SK-N-SH (cell line): ENCODE measurements at regions not wholly inside any gene's neighbourhood (a gene's known extent, or its start where the extent isn't known, plus 50 kb on each side); places are given as distances from the start of the nearest gene placed in this dataset.

ENCODE experiments used
- CTCF ChIA-PET: fragments of 300-600, 350-600 bp; formaldehyde crosslinking; extraction: SDS; loops from one replicate; lab custom pipeline; 2021; lab: Yijun Ruan, JAX
- POLR2A ChIA-PET: fragments of 350-600 bp; sonication (Branson Sonifier 250); formaldehyde crosslinking; extraction: SDS; loops from one replicate; lab custom pipeline; 2020; ENCODE audit warnings: antibody characterized with exemption, inconsistent platforms; lab: Yijun Ruan, JAX
- DNase-seq: peaks from one replicate; pipeline ENCODE4 v3.0.0; 2012
- H2AFZ ChIP-seq: fragments of 200-600 bp; sonication (generic); 2 replicates; pipeline ENCODE4 v1.8.1; 2016; ENCODE audit warnings: antibody characterized with exemption, mild to moderate bottlenecking, low read depth
- H3F3A ChIP-seq: fragments of 200-600 bp; sonication (generic); replicated peaks from 2 replicates; pipeline ENCODE3; 2016; ENCODE audit warnings: antibody characterized with exemption, mild to moderate bottlenecking; ENCODE audit not compliant: insufficient read depth
- H3K27ac ChIP-seq, 2 experiments: fragments of 200-500 bp in 1 of 2; fragments of 200-600 bp in 1 of 2; sonication (Bioruptor generic) in 1 of 2; sonication (generic), shearing (Covaris generic) in 1 of 2; 2 replicates each; pipeline versions ENCODE4 v1.5.1 to v1.6.1; 2014 to 2016; ENCODE audit warnings: low read depth in 2 of 2, inconsistent platforms in 1 of 2, low read length in 1 of 2, mild to moderate bottlenecking in 1 of 2, mixed read lengths in 1 of 2
- H3K27me3 ChIP-seq: fragments of 200-600 bp; sonication (generic), shearing (Covaris generic); 2 replicates; pipeline ENCODE4 v1.6.1; 2016; ENCODE audit warnings: mixed run types; ENCODE audit not compliant: insufficient read depth
- H3K36me3 ChIP-seq, 2 experiments: fragments of 200-500 bp in 1 of 2; fragments of 200-600 bp in 1 of 2; sonication (Bioruptor generic) in 1 of 2; sonication (generic) in 1 of 2; replicated peaks in 1 of 2; 2 replicates each; pipeline versions ENCODE3 to v1.5.1; 2014 to 2016; ENCODE audit warnings: low read length in 1 of 2, mild to moderate bottlenecking in 1 of 2; ENCODE audit not compliant: insufficient read depth in 2 of 2, control insufficient read depth in 1 of 2
- H3K4me1 ChIP-seq, 2 experiments: fragments of 200-500 bp in 1 of 2; fragments of 200-600 bp in 1 of 2; sonication (Bioruptor generic) in 1 of 2; sonication (generic), shearing (Covaris generic) in 1 of 2; 2 replicates each; pipeline versions ENCODE4 v1.5.1 to v1.6.1; 2014 to 2016; ENCODE audit warnings: low read depth in 1 of 2, low read length in 1 of 2, mixed run types in 1 of 2; ENCODE audit not compliant: insufficient read depth in 2 of 2, control insufficient read depth in 1 of 2
- H3K4me2 ChIP-seq: fragments of 200-600 bp; sonication (generic), shearing (Covaris generic); 2 replicates; pipeline ENCODE4 v1.6.1; 2017; ENCODE audit warnings: mixed run types
- H3K4me3 ChIP-seq, 2 experiments: fragments of 200-500 bp in 1 of 2; fragments of 200-600 bp in 1 of 2; sonication (Bioruptor generic) in 1 of 2; sonication (generic), shearing (Covaris generic) in 1 of 2; 2 replicates each; pipeline versions ENCODE4 v1.5.1 to v1.8.1; 2014 to 2016; ENCODE audit warnings: low read depth in 2 of 2, inconsistent platforms in 1 of 2, low read length in 1 of 2, mild to moderate bottlenecking in 1 of 2, mixed read lengths in 1 of 2, moderate library complexity in 1 of 2
- H3K79me2 ChIP-seq: fragments of 200-600 bp; sonication (generic); 2 replicates; pipeline ENCODE4 v1.8.1; 2017; ENCODE audit warnings: mild to moderate bottlenecking; ENCODE audit not compliant: insufficient read depth
- H3K9ac ChIP-seq: fragments of 200-600 bp; sonication (generic); 2 replicates; pipeline ENCODE4 v1.6.1; 2017; ENCODE audit warnings: mixed run types
- H3K9me2 ChIP-seq: fragments of 200-600 bp; sonication (generic); 2 replicates; pipeline ENCODE4 v1.6.1; 2017; ENCODE audit warnings: mixed run types
- H3K9me3 ChIP-seq: fragments of 200-600 bp; sonication (generic); 2 replicates; pipeline ENCODE4 v1.6.1; 2017; ENCODE audit warnings: mixed run types, mild to moderate bottlenecking, moderate library complexity
- H4K20me1 ChIP-seq: fragments of 200-600 bp; sonication (generic); 2 replicates; pipeline ENCODE4 v1.6.1; 2017; ENCODE audit warnings: mild to moderate bottlenecking, mixed run types; ENCODE audit not compliant: insufficient read depth
- CHD2 ChIP-seq: fragments of 150-350 bp; IDR thresholded peaks from 2 replicates; pipeline ENCODE4 v1.6.1; 2018; ENCODE audit warnings: low read length; ENCODE audit not compliant: partially characterized antibody
- ELF1 ChIP-seq: IDR thresholded peaks from 2 replicates; pipeline ENCODE4 v1.4.0; 2012
- EP300 ChIP-seq, 2 experiments: IDR thresholded peaks; 2 replicates each; pipeline versions ENCODE4 v1.4.0 to v1.6.1; 2012; ENCODE audit warnings: borderline replicate concordance in 1 of 2, low read depth in 1 of 2, low read length in 1 of 2
- EZH2phosphoT487 ChIP-seq: fragments of 200-600 bp; sonication (generic); IDR thresholded peaks from 2 replicates; pipeline ENCODE4 v1.6.1; 2017; ENCODE audit warnings: low read depth, mixed run types, mild to moderate bottlenecking, antibody characterized with exemption, moderate library complexity, borderline replicate concordance
- FOSL2 ChIP-seq: IDR thresholded peaks from 2 replicates; pipeline ENCODE4 v1.4.0; 2012; ENCODE audit warnings: low read depth, mild to moderate bottlenecking, moderate library complexity, borderline replicate concordance
- FOXM1 ChIP-seq: IDR thresholded peaks from 2 replicates; pipeline ENCODE4 v1.4.0; 2012; ENCODE audit warnings: low read depth, mild to moderate bottlenecking
- GABPA ChIP-seq: IDR thresholded peaks from 2 replicates; pipeline ENCODE4 v1.4.0; 2012; ENCODE audit warnings: low read depth, mild to moderate bottlenecking
- GATA2 ChIP-seq: sonication (generic); formaldehyde crosslinking; IDR thresholded peaks from 2 replicates; pipeline ENCODE4 v1.5.0; 2020; ENCODE audit warnings: mild to moderate bottlenecking, missing genetic modification reagents
- MAX ChIP-seq: IDR thresholded peaks from 2 replicates; pipeline ENCODE4 v1.4.0; 2012; ENCODE audit warnings: low read depth
- MXI1 ChIP-seq: IDR thresholded peaks from 2 replicates; pipeline ENCODE4 v1.6.1; 2012; ENCODE audit warnings: mild to moderate bottlenecking, low read depth, low read length, improper control_type of control experiment
- NFIC ChIP-seq: IDR thresholded peaks from 2 replicates; pipeline ENCODE4 v1.4.0; 2012; ENCODE audit warnings: borderline replicate concordance
- RAD21 ChIP-seq: IDR thresholded peaks from 2 replicates; pipeline ENCODE4 v1.6.1; 2012; ENCODE audit warnings: mild to moderate bottlenecking, low read length
- RCOR1 ChIP-seq: fragments of 150-350 bp; IDR thresholded peaks from 2 replicates; pipeline ENCODE4 v1.6.1; 2017; ENCODE audit warnings: antibody characterized with exemption, low read length
- RFX5 ChIP-seq: IDR thresholded peaks from 2 replicates; pipeline ENCODE4 v1.6.1; 2012; ENCODE audit warnings: mild to moderate bottlenecking, improper control_type of control experiment, low read length
- RXRA ChIP-seq: IDR thresholded peaks from 2 replicates; pipeline ENCODE4 v1.4.0; 2012; ENCODE audit warnings: low read depth, mild to moderate bottlenecking, borderline replicate concordance
- SMC3 ChIP-seq: IDR thresholded peaks from 2 replicates; pipeline ENCODE4 v1.6.1; 2012; ENCODE audit warnings: low read depth, low read length, improper control_type of control experiment
- TCF12 ChIP-seq: IDR thresholded peaks from 2 replicates; pipeline ENCODE4 v1.4.0; 2012
- YY1 ChIP-seq: IDR thresholded peaks from 2 replicates; pipeline ENCODE4 v1.4.0; 2012; ENCODE audit warnings: low read depth, mild to moderate bottlenecking
- WGBS: methylation state at CpG from one replicate; pipeline ENCODE4 v1.1.6; 2017; ENCODE audit warnings: low lambda C conversion rate; 5-methylcytosine and 5-hydroxymethylcytosine counted together
- TF ChIP-seq, protein P1 (sequence below): fragments of 200-600 bp; sonication (generic); IDR thresholded peaks from 2 replicates; pipeline ENCODE4 v1.6.1; 2017; ENCODE audit warnings: antibody characterized with exemption, mild to moderate bottlenecking, moderate library complexity

DNA sequence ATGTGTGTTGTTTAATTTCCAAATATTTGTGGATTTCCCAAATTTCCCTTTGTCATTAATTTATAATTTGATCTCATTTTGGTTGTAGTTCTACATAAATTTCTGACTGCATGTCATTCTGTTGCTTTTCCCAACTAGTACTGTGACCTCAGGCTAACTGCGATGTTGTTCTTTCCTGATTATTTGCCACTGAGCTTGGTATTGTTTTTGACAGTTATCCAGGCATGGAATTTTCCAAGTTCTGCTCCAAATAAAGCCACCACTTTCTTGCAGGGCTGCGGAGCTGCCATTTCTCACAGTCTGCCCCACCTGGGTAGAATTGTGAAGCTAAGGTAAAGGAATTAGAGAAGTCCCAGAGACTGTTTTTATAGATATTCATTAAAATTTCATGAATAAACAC is 328.8 kb downstream of the ZNF674 start:
- H3K4me1 ChIP-seq: no peaks in the 10 kb centered on the region
- ChIA-PET POLR2A (no interaction called here), CTCF (no interaction called here)
- 19% methylated on average over 2 of the region's 2 CpGs for WGBS
- no peaks in the 10 kb centered on the region for H3K9me3 ChIP-seq
- H3K9me2 ChIP-seq: no peaks in the 10 kb centered on the region
- no peak overlapping the region for H3K4me3 ChIP-seq
- no peak overlapping the region for H3K9ac ChIP-seq
- H4K20me1 ChIP-seq: no peaks in the 10 kb centered on the region
- H3K27me3 ChIP-seq: peaks cover 7% of the 10 kb centered on the region; the same call in 1 of the 2 replicates
- no peaks in the 10 kb centered on the region for H3F3A ChIP-seq
- H3K79me2 ChIP-seq: no peaks in the 10 kb centered on the region
- H3K36me3 ChIP-seq: no peaks in the 10 kb centered on the region
- no peak overlapping the region for H3K27ac ChIP-seq
- 0 out of 2 replicates have a peak overlapping the region, but pooled peaks have one; percentile 19 for H2AFZ ChIP-seq
- no peak overlapping the region for H3K4me2 ChIP-seq
- DNase-seq: no peak
- no peak for TF ChIP-seq GATA2
- TF ChIP-seq ELF1: no peak

- Histone ChIP-seq H3K79me2 (no peaks in the 10 kb centered on the region), H3K9ac (no peak overlapping the region), H3K36me3 (no peaks in the 10 kb centered on the region), H3K27ac (no peak overlapping the region), H3K9me3 (no peaks in the 10 kb centered on the region), H3K4me2 (no peak overlapping the region), H2AFZ (no peak overlapping the region), H3K4me1 (0 out of 4 replicates have a peak, but pooled peaks cover 0 to 16% of the 10 kb centered on the region in 2 experiments), H3K27me3 (no peaks in the 10 kb centered on the region; the same call in 1 of the 2 replicates), H4K20me1 (no peaks in the 10 kb centered on the region), H3F3A (peaks cover 4% of the 10 kb centered on the region), H3K9me2 (no peaks in the 10 kb centered on the region), H3K4me3 (no peak overlapping the region)
- ChIA-PET CTCF (no interaction called here), POLR2A (no interaction called here)
- WGBS: 60% methylated on average over 4 of the region's 4 CpGs
- no peak for DNase-seq
- TF ChIP-seq SMC3 (no peak), CHD2 (no peak), YY1 (no peak), RAD21 (no peak), TCF12 (no peak), RXRA (no peak), RFX5 (no peak), NFIC (no peak), ELF1 (no peak), MAX (no peak), EP300 (IDR thresholded peaks at IDR 0.05; ENCODE audit: borderline replicate concordance in 1 of 2, low read depth in 1 of 2, low read length in 1 of 2) (no peak), GABPA (no peak), RCOR1 (no peak), FOXM1 (no peak), FOSL2 (no peak), MXI1 (no peak), EZH2phosphoT487 (no peak)
- TF ChIP-seq, protein P1, sequence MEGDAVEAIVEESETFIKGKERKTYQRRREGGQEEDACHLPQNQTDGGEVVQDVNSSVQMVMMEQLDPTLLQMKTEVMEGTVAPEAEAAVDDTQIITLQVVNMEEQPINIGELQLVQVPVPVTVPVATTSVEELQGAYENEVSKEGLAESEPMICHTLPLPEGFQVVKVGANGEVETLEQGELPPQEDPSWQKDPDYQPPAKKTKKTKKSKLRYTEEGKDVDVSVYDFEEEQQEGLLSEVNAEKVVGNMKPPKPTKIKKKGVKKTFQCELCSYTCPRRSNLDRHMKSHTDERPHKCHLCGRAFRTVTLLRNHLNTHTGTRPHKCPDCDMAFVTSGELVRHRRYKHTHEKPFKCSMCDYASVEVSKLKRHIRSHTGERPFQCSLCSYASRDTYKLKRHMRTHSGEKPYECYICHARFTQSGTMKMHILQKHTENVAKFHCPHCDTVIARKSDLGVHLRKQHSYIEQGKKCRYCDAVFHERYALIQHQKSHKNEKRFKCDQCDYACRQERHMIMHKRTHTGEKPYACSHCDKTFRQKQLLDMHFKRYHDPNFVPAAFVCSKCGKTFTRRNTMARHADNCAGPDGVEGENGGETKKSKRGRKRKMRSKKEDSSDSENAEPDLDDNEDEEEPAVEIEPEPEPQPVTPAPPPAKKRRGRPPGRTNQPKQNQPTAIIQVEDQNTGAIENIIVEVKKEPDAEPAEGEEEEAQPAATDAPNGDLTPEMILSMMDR: no peak
Observed at GRCh38 chrX:46211079-46211478, 334.1 kb downstream of the ZNF674 start.
